Fibroblast of skin of left quadriceps (primary cell): ENCODE measurements at regions not wholly inside any gene's neighbourhood (a gene's known extent, or its start where the extent isn't known, plus 50 kb on each side); places are given as distances from the start of the nearest gene placed in this dataset.

ENCODE experiments used
- DNase-seq, 2 experiments: peaks; one replicate each; pipeline ENCODE4 v3.0.0-alpha.2; 2013; ENCODE audit warnings: low read depth in 2 of 2

- no peak for DNase-seq
Measured at GRCh38 chr13:78780708-78781107, 121.8 kb upstream of the OBI1 start.

DNA sequence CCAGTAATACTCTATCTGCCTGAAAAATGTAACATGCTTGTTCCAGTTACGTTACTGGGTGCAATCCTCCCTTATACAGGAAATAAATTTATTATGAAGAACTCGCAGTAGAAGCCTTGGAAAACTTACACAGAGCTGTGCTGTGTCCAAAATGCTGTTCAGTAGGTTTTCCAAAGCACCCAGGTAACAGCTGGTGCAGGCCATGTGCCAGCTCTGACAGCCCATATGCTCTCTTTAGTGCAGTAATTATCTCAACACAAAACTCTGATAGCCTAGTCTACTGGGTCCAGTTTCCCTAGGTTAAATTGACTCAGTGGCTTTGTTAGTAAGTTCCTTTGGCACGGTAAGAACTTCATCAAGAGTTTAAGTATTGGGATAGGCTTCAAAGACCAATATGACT lies 120.7 kb upstream of the OBI1 start:
- no peak for DNase-seq

DNA sequence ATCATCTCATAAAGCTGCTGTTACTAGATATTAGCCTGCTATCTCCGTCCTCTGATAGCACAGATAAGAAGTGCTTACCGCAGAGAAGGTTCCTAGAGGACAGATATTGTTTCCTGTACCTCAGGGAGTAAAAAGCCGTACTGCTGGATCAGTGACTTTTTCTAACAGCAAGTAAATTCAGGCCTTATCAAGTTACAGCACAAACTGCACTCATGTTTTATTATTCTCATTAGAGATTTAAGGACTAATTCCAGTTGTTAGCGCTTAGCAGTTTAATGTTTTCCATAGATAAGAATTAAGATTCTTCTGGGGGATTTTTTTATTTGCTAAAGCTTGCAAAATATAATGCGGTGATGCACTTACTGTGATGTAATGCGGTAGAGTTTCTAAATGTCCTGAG lies 119.0 kb upstream of the OBI1 start:
- no peak for DNase-seq

DNA sequence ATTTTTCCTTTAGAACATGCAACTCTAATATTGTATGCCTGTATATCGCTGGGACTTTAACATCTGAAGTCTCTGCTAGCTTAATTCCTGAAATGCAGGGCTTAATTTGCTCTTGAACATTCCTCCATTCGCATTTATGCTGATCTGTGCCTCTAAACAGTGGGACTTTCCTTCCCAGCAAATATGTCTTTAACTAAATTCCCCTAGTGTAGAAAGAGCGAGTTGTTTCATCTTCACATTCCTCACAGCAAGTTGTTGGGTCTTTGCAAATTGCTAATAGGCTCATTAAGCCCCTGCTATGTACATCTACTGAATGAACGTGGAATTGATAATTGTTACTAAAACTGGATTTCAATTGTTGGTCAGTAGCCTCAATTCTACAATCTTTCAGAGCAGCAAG lies 118.4 kb upstream of the OBI1 start:
- DNase-seq, result no peak

- no peak for DNase-seq
Measured at GRCh38 chr13:78772933-78773332, 114.0 kb upstream of the OBI1 start.

DNA sequence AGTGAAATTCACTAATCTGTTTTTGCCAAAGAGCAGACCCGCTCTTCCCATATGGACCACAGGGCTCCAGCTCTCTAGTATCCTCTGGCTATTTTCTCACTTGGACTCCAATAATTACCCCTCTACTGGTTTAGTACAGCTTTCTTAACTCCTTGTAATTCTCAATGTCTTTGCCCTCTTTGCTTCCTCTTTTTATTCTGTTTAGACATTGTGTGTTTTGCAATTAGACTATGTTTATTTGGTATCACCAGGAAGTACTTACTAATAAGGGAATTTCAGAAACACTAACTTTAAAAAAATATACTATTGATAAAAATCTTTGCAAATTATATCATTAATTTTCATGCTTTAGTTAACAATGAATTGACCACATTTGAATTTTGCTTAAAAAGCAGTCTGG lies 111.6 kb upstream of the OBI1 start:
- DNase-seq, result no peak

GRCh38 chr13:78768950-78769349 lies 110.0 kb upstream of the OBI1 start:
- no peak for DNase-seq

DNA sequence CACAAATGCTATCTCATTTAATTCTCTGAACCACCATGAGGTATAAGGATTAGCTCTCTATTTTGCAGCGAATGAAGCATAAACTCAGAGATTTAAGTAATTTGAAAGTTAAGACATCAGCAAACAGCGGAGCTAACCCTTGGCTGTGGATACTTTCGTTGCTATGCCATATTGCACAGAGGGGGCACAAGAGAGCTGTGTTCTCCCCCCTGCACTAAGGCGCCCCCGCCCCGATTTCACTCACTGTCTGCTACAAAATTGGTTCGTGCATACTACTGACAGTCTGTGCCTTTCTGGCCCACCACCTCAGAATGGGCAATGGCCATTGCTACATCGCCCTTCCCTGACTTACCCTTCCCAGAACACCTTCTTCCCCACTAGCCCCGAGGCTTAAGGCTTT lies 105.7 kb upstream of the OBI1 start:
- DNase-seq, result no peak

DNA sequence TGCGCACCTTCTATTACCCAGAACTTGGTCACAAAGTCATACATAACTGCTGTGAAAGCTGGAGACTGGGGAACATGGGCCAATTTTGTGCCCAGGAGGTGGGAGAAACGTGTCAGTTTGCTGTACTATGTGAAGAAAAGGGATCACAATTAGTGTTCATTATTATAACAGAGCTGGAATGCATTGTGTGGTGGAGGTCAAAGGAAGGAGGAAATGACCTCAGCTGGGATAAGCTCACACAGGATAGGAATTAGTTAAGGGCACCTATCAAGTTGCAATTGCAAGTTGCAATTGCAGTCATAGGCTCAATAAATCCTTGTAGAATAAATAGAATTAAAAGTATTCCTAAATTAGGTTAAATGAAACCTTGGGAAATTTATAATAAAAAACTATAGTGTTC lies 103.9 kb upstream of the OBI1 start:
- no peak for DNase-seq

DNA sequence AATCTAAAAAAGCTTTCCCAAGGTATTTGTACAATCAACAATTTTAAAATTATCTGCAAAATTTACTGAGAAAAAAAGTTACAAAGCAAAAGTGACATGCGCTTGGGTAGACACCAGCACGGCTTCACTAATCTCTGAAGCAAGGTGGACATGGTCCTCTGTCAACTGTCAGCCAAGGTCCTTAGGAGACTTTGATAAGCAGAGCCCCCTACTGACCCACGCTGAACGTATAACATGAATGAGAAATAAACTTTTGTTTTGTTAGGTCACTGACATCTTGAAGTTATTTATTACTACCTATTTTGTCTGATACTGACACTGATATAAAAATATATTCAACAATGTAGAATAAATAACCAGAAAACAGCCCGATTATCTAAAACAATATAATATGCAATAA lies 100.7 kb upstream of the OBI1 start:
- DNase-seq, result no peak

GRCh38 chr13:78758549-78758948 lies 99.6 kb upstream of the OBI1 start:
- DNase-seq, result no peak

- no peak for DNase-seq
Measured at GRCh38 chr13:78753435-78753834, 94.5 kb upstream of the OBI1 start.

- DNase-seq, result no peak
Measured at GRCh38 chr13:78750735-78751134, 91.8 kb upstream of the OBI1 start.

- DNase-seq, result no peak
Measured at GRCh38 chr13:78743973-78744372, 85.0 kb upstream of the OBI1 start.

DNA sequence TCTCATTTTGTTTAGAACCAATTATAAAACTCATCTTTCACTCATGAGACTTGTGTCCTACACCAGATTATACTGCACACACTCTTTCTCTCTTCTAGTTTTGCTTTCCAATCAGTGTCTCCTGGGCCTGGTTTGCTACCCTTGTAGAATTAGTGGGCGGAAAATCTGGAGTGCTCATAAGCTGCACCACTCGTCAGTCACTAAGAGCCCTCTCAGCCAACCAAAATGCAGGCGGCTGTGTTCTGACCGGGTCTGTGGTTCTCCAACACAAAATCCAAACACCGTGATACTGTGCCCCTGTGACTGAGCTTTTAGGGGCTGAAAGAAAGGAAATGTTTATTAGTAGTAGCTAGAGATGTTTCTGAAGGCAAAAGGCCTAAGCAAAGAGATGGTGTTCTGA lies 83.7 kb upstream of the OBI1 start:
- DNase-seq, result no peak

DNA sequence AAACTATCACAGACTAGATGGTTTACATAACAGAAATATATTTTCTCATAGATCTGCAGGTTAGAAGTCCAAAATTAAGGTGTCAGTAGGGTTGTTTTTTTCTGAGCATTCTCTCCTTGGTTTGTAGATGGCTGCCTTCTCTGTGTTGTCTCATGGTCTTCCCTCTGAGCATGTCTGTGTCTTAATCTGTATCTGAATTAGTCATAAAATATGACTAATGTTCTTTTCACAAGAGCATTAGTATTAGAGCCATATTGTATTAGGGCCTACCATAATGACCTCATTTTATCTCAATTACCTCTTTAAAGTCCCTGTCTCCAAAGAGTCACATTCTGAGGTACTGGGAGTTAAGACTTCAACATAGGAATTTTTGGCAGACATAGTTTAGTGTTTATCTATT lies 77.2 kb upstream of the OBI1 start:
- no peak for DNase-seq

DNA sequence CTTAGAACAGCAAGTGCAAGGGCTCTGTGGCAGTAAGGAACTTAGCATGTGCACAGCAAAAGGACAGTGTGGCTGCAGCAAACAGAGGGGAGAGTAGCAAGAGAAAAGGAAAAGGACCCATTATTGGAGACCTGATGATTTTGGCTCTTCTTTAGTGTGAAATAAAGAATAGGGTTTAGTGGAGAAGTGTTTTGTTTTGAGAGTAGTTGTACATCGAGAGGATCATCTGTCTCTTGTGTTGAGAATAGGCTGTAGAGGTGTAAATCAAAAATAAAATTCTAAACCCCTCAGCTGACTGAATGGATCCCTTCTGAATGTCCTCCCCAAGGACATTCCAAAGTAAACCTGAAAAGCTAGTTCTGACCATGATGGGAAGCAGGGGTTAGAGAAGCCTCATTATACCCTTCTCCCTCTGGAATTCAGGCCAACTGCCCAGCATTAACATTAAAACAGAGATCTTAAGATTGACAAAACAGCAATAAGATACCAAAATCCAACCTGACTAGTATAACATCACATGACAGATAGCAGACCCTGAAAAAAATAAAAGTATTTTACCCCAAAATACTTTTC lies 73.6 kb upstream of the OBI1 start:
- no peak for DNase-seq

- DNase-seq, result no peak
Measured at GRCh38 chr13:78722700-78723099, 63.7 kb upstream of the OBI1 start.

DNA sequence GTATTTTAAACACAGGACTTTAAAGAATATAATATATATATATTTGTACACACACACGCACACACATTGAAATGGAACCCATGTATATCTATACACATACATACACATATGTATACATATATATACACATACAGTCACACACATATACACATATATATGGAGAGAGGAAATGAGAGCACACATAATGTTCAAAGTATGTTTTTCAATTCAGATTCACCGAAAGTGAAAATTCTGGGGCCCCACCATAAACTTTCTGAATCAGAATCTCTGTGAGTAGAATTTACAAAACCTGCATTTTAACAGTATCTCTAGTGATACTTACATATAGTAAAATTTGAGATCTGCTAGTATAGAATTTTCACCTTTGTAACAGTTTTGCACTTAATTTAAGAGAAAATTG lies 60.4 kb upstream of the OBI1 start:
- DNase-seq, result no peak

GRCh38 chr13:78714717-78715116 lies 55.8 kb upstream of the OBI1 start:
- no peak for DNase-seq

DNA sequence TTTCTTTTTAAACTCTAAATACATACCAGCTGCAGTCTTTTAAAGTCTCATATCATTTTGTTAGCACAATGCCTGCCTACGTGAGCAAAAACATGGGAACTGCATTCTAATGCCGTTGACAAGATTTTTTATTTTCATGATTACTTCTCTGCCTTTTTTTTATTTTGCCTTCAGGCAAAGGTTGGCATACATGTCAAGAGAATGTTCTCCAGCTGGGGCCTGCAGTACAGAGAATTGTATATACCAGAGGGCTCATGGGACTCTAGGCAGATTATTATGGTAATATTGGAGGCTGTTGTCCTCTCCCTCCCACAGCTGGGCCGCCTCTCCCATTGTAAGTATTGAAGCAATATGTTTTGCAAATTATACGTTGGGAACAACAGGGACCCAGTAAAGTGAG lies 53.9 kb upstream of the OBI1 start:
- no peak for DNase-seq

DNA sequence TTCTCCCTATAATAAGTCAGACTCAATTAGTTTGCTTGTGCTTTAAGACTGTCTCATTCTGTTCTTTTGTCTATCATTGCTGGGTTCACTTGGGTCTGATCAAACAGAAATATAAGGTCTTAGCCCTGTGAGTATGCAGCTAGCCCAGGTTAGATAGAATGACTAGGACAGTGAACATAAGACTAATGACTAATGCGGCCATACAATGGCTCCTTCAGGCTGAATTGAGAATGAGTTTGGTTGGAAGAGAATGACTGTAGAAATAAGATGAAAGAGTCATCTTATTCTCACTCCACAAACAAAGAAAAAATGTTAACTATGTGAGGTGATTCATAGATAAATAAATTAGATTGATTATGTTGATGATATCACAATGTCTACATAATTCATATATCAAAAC lies 50.1 kb upstream of the OBI1 start:
- no peak for DNase-seq
